Body of pancreas (tissue), 4 donors: ENCODE measurements at regions not wholly inside any gene's neighbourhood (a gene's known extent, or its start where the extent isn't known, plus 50 kb on each side); places are given as distances from the start of the nearest gene placed in this dataset.

ENCODE experiments used
- ATAC-seq: fragments of 150-250 bp; one replicate; pipeline ENCODE4 v1.9.1; 2016
- DNase-seq, 4 donors: peaks; one replicate each; pipeline ENCODE4 v3.0.0-alpha.2; 2019
- H3K27ac ChIP-seq, 4 donors: fragments of 200-600 bp; sonication (generic); 1 replicate in 3 of 4; 2 replicates in 1 of 4; pipeline versions ENCODE4 v1.5.1 to v1.6.1; 2016 to 2019; ENCODE audit warnings: mild to moderate bottlenecking in 1 of 4, mixed read lengths in 1 of 4, moderate library complexity in 1 of 4
- H3K27me3 ChIP-seq, 2 donors: fragments of 200-600 bp; sonication (generic); one replicate each; pipeline ENCODE4 v1.6.0; 2016; ENCODE audit warnings: mild to moderate bottlenecking in 1 of 2
- H3K36me3 ChIP-seq, 2 donors: fragments of 200-600 bp; sonication (generic); replicated peaks in 1 of 2; 2 replicates each; pipeline ENCODE4 v1.5.1; 2016; ENCODE audit warnings: low read depth in 2 of 2; ENCODE audit not compliant: insufficient read depth in 1 of 2
- H3K4me1 ChIP-seq: fragments of 200-600 bp; sonication (generic); one replicate; pipeline ENCODE4 v1.6.0; 2016
- H3K4me3 ChIP-seq, 2 donors: fragments of 200-600 bp; sonication (generic); 1 replicate in 1 of 2; 2 replicates in 1 of 2; pipeline ENCODE4 v1.5.1; 2016 to 2019
- H3K9me3 ChIP-seq, 3 donors: fragments of 200-600 bp; sonication (generic); 1 replicate in 2 of 3; 2 replicates in 1 of 3; pipeline ENCODE4 v1.5.1; 2016
- POLR2A ChIP-seq, 3 donors: fragments of 450-650 bp; IDR thresholded peaks; one replicate each; pipeline ENCODE4 v1.6.1; 2016; ENCODE audit warnings: antibody characterized with exemption in 3 of 3, mild to moderate bottlenecking in 2 of 3
- WGBS, 2 donors: methylation state at CpG; one replicate each; pipeline ENCODE4 v1.1.5; 2017; 5-methylcytosine and 5-hydroxymethylcytosine counted together
- intact Hi-C: fragments of 100-400 bp; cut with DNase I; formaldehyde crosslinking; loops from one replicate; pipeline ENCODE4 v1.15.1; 2023
- TF ChIP-seq, protein P1 (sequence below), 7 experiments: fragments of 450-650 bp in 4 of 7; fragments of 200-600 bp in 3 of 7; sonication (generic) in 3 of 7; IDR thresholded peaks; one replicate each; pipeline ENCODE4 v1.5.1; 2016 to 2019; ENCODE audit warnings: antibody characterized with exemption in 7 of 7

DNA sequence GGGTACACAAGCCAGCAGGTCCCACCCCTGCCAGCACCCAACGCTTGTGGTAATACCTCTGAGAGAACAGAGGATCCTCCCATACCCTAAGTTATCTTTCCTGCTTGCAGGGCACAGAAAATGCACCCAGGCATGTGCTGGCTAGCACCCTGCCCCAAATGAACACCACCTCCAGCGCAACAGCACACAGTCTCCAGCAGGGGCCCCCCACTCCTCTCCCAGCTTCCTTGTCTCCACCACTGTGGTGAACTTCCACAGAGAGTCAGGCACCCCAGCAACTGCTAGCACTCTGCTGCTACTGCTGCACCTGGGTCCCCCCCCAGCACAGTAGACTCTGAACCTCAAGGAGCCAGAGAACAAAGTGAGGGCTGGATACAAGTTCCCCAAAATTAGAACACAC is 216.8 kb upstream of the CNTNAP5 start:
- ATAC-seq, result no peak
- 77 to 80% methylated on average over 1 to 2 of the region's 2 CpGs for WGBS, 2 donors
- no peak for TF ChIP-seq POLR2A (IDR thresholded peaks at IDR 0.05)
- TF ChIP-seq, protein P1, sequence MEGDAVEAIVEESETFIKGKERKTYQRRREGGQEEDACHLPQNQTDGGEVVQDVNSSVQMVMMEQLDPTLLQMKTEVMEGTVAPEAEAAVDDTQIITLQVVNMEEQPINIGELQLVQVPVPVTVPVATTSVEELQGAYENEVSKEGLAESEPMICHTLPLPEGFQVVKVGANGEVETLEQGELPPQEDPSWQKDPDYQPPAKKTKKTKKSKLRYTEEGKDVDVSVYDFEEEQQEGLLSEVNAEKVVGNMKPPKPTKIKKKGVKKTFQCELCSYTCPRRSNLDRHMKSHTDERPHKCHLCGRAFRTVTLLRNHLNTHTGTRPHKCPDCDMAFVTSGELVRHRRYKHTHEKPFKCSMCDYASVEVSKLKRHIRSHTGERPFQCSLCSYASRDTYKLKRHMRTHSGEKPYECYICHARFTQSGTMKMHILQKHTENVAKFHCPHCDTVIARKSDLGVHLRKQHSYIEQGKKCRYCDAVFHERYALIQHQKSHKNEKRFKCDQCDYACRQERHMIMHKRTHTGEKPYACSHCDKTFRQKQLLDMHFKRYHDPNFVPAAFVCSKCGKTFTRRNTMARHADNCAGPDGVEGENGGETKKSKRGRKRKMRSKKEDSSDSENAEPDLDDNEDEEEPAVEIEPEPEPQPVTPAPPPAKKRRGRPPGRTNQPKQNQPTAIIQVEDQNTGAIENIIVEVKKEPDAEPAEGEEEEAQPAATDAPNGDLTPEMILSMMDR (IDR thresholded peaks at IDR 0.05), result no peak
- Histone ChIP-seq H3K27ac (no peak overlapping the region), H3K27me3 (no peaks in the 10 kb centered on the region), H3K9me3 (peaks cover 0 to 8% (median 0%) of the 10 kb centered on the region in 3 donors), H3K4me1 (no peaks in the 10 kb centered on the region), H3K36me3 (no peaks in the 10 kb centered on the region), H3K4me3 (no peak overlapping the region)
- intact Hi-C loops, result no loop called here
- DNase-seq, result no peak

DNA sequence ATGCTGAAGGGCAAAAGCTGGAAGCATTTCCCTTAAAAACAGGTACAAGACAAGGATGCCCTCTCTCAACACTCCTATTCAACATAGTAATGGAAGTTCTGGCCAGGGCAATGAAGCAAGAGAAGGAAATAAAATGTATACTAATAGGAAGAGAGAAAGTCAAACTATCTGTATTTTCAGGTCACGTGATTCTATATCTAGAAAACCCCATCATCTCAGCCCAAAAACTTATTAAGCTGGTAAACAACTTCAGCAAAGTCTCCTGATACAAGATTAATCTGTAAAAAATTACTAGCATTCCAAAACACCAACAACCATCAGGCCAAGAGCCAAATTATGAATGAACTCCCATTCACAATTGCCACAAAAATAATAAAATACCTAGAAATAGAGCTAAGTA is 213.2 kb upstream of the CNTNAP5 start:
- no peak for ATAC-seq

DNA sequence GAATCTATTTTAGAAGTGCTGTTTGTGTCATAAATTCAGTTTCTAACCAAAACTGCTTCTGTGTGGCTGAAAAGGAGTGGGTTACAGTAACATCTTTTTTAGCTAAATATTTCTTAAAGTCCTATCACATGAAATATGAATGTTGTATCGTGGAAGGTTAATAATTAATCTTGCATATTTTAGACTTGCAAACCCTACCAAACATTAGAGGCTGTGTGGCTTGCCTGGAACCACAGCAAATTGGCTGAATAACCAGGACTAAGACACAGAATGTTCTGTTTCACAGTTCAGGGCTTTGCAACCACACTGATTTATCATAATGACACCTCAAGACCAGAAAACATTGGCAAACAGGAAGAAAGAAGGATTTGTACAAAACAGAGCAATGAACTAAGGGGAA is 208.9 kb upstream of the CNTNAP5 start:
- intact Hi-C loops, result no loop called here
- H3K4me1 ChIP-seq, result peaks cover 4% of the 10 kb centered on the region
- no peaks in the 10 kb centered on the region for H3K9me3 ChIP-seq
- H3K36me3 ChIP-seq, result no peaks in the 10 kb centered on the region
- no peak for TF ChIP-seq POLR2A (IDR thresholded peaks at IDR 0.05)
- TF ChIP-seq, protein P1 (IDR thresholded peaks at IDR 0.05), result no peak
- H3K27me3 ChIP-seq, result no peaks in the 10 kb centered on the region
- ATAC-seq (peak; percentile 82), DNase-seq (peak in 3 of 4 donors; percentile 12 to 47 (median 22))
- no peak overlapping the region for H3K4me3 ChIP-seq
- peak overlapping the region in 2 of 4 donors; percentile 14 to 64 for H3K27ac ChIP-seq
- WGBS, 2 donors, result 10 to 13% methylated on average over 1 of the region's 1 CpG

More for the DNA sequence above, 213.2 kb upstream of the CNTNAP5 start:
- H3K4me3 ChIP-seq, result no peak overlapping the region
- 63 to 72% methylated on average over 1 of the region's 1 CpG for WGBS, 2 donors
- no peak overlapping the region for H3K27ac ChIP-seq
- DNase-seq, result no peak
- H3K36me3 ChIP-seq, result no peaks in the 10 kb centered on the region
- H3K27me3 ChIP-seq, result no peaks in the 10 kb centered on the region
- H3K9me3 ChIP-seq, result peaks cover 0 to 8% (median 0%) of the 10 kb centered on the region in 3 donors
- H3K4me1 ChIP-seq, result peaks cover 4% of the 10 kb centered on the region
- intact Hi-C loops, result no loop called here
- TF ChIP-seq, protein P1 (IDR thresholded peaks at IDR 0.05), result no peak
- TF ChIP-seq POLR2A (IDR thresholded peaks at IDR 0.05), result no peak

DNA sequence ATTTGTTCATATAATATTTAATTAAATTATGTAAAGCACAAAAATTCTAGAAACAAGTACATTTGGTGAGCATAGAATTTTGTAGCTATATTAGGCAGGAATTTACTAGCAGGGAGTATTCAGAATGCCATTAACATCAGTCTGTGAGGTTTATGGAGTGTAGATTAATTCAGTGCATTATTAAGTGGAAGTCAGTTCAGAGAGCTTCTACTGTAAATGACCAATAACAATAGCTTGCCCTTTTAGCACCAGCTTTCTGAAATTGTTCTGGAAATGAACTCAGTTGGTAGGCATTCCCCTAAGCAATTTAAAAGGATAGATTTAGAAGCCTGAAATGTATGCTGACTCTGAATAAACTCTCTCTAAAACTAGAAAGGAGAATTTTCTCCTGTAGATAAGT is 208.2 kb upstream of the CNTNAP5 start:
- H3K4me1 ChIP-seq, result peaks cover 4% of the 10 kb centered on the region
- DNase-seq (no peak), ATAC-seq (no peak)
- TF ChIP-seq, protein P1 (IDR thresholded peaks at IDR 0.05), result no peak
- TF ChIP-seq POLR2A (IDR thresholded peaks at IDR 0.05), result no peak
- no peaks in the 10 kb centered on the region for H3K36me3 ChIP-seq
- peak overlapping the region in 1 of 4 donors; percentile 64 for H3K27ac ChIP-seq
- H3K9me3 ChIP-seq, result no peaks in the 10 kb centered on the region
- H3K27me3 ChIP-seq, result no peaks in the 10 kb centered on the region
- intact Hi-C loops, result no loop called here
- no peak overlapping the region for H3K4me3 ChIP-seq

DNA sequence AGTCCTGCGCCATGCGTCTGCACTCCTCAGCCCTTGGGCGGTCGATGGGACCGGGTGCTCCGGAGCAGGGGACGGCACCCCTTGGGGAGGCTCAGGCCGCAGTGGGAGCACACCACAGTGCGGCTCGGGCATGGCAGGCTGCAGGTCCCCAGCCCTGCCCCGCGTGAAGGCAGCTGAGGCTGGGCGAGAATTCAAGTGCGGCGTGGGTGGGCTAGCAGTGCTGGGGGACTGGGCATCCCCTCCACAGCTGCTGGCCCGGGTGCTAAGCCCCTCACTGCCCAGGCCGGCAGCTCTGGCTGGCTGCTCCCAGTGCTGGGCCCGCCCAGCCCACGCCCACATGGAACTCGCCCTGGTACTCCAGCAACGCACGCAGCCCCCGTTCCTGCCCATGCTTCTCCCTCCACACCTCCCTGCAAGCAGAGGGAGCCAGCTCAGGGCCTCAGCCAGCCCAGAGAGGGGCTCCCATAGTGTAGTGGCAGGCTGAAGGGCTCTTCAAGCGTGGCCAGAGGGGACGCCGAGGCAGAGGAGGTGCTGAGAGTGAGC is 198.3 kb upstream of the CNTNAP5 start:
- no peaks in the 10 kb centered on the region for H3K4me1 ChIP-seq
- no peak for TF ChIP-seq POLR2A (IDR thresholded peaks at IDR 0.05)
- TF ChIP-seq, protein P1 (IDR thresholded peaks at IDR 0.05), result no peak
- intact Hi-C loops, result no loop called here
- H3K4me3 ChIP-seq, result no peak overlapping the region
- H3K27ac ChIP-seq, result no peak overlapping the region
- 90 to 93% methylated on average over 4 to 25 of the region's 26 CpGs for WGBS, 2 donors
- no peaks in the 10 kb centered on the region for H3K27me3 ChIP-seq
- ATAC-seq (no peak), DNase-seq (peak in 1 of 4 donors; percentile 7)
- no peaks in the 10 kb centered on the region for H3K9me3 ChIP-seq
- H3K36me3 ChIP-seq, result no peaks in the 10 kb centered on the region
